CD14-positive monocyte (primary cell): ENCODE measurements at regions not wholly inside any gene's neighbourhood (a gene's known extent, or its start where the extent isn't known, plus 50 kb on each side); places are given as distances from the start of the nearest gene placed in this dataset.

ENCODE experiments used
- DNase-seq, 3 donors: peaks; one replicate each; pipeline ENCODE4 v3.0.0-alpha.2; 2011 to 2022
- H2AFZ ChIP-seq: 2 replicates; pipeline ENCODE4 v1.6.0; 2012; ENCODE audit warnings: mild to moderate bottlenecking, low read depth, low read length, inconsistent platforms; ENCODE audit not compliant: insufficient read depth, poor library complexity, severe bottlenecking
- H3K27ac ChIP-seq, 2 donors: 1 replicate in 1 of 2; 2 replicates in 1 of 2; pipeline ENCODE4 v1.5.1; 2012 to 2013; ENCODE audit warnings: low read length in 2 of 2, control low read depth in 1 of 2, inconsistent platforms in 1 of 2, low read depth in 1 of 2, mild to moderate bottlenecking in 1 of 2
- H3K27me3 ChIP-seq, 2 donors: one replicate each; pipeline versions ENCODE4 v1.6.0 to v1.6.1; 2011 to 2013; ENCODE audit warnings: low read length in 2 of 2; ENCODE audit not compliant: control insufficient read depth in 2 of 2, insufficient read depth in 2 of 2
- H3K36me3 ChIP-seq, 2 donors: replicated peaks in 1 of 2; 1 replicate in 1 of 2; 2 replicates in 1 of 2; pipeline versions ENCODE4 v1.5.1 to v1.6.1; 2012 to 2013; ENCODE audit warnings: low read length in 2 of 2, control low read depth in 1 of 2, inconsistent platforms in 1 of 2, mild to moderate bottlenecking in 1 of 2; ENCODE audit not compliant: insufficient read depth in 2 of 2, control insufficient read depth in 1 of 2
- H3K4me1 ChIP-seq, 2 donors: 1 replicate in 1 of 2; 2 replicates in 1 of 2; pipeline versions ENCODE4 v1.5.1 to v1.6.1; 2012 to 2013; ENCODE audit warnings: low read length in 2 of 2, control low read depth in 1 of 2, inconsistent platforms in 1 of 2, mild to moderate bottlenecking in 1 of 2, moderate library complexity in 1 of 2; ENCODE audit not compliant: insufficient read depth in 2 of 2, control insufficient read depth in 1 of 2
- H3K4me2 ChIP-seq: replicated peaks from 2 replicates; pipeline ENCODE3; 2012; ENCODE audit warnings: low read length, moderate library complexity, mild to moderate bottlenecking; ENCODE audit not compliant: poor library complexity, severe bottlenecking; ENCODE audit errors: extremely low read depth
- H3K4me3 ChIP-seq, 3 experiments: fragments of 200-600 bp in 1 of 3; sonication (generic) in 1 of 3; replicated peaks in 1 of 3; 1 replicate in 2 of 3; 2 replicates in 1 of 3; pipeline ENCODE4 v1.5.1; 2011 to 2013; ENCODE audit warnings: low read length in 3 of 3, mild to moderate bottlenecking in 3 of 3, control low read depth in 2 of 3, low read depth in 2 of 3, inconsistent platforms in 1 of 3, moderate library complexity in 1 of 3
- H3K79me2 ChIP-seq: 2 replicates; pipeline ENCODE4 v1.6.0; 2012; ENCODE audit warnings: mild to moderate bottlenecking, control low read depth, inconsistent platforms, low read length, moderate library complexity; ENCODE audit not compliant: insufficient read depth
- H3K9ac ChIP-seq: 2 replicates; pipeline ENCODE4 v1.6.0; 2017; ENCODE audit warnings: low read length, mild to moderate bottlenecking; ENCODE audit not compliant: insufficient read depth, poor library complexity, severe bottlenecking
- H3K9me3 ChIP-seq, 2 donors: replicated peaks in 1 of 2; 1 replicate in 1 of 2; 2 replicates in 1 of 2; pipeline versions ENCODE4 v1.5.1 to v1.6.1; 2012 to 2013; ENCODE audit warnings: low read length in 2 of 2, control low read depth in 1 of 2; ENCODE audit not compliant: control insufficient read depth in 1 of 2, insufficient read depth in 1 of 2
- H4K20me1 ChIP-seq: 2 replicates; pipeline ENCODE4 v1.6.0; 2012; ENCODE audit warnings: mild to moderate bottlenecking, low read length, control low read depth, moderate library complexity; ENCODE audit not compliant: insufficient read depth
- H3K27ac Mint-ChIP-seq, 7 donors: one replicate each; pipeline ENCODE4 v1.8.0; 2020; ENCODE audit warnings: mild to moderate bottlenecking in 7 of 7, mixed read lengths in 7 of 7, moderate library complexity in 6 of 7, inconsistent platforms in 2 of 7
- H3K27me3 Mint-ChIP-seq, 3 donors: one replicate each; pipeline ENCODE4 v1.8.0; 2021 to 2022; ENCODE audit warnings: low read depth in 3 of 3, mild to moderate bottlenecking in 3 of 3, mixed read lengths in 3 of 3, moderate library complexity in 3 of 3, inconsistent platforms in 1 of 3
- H3K36me3 Mint-ChIP-seq, 2 donors: one replicate each; pipeline ENCODE4 v1.8.0; 2020; ENCODE audit warnings: mixed read lengths in 2 of 2, inconsistent platforms in 1 of 2, mild to moderate bottlenecking in 1 of 2
- H3K4me1 Mint-ChIP-seq: one replicate; pipeline ENCODE4 v1.8.0; 2020; ENCODE audit warnings: mild to moderate bottlenecking, mixed read lengths
- H3K4me3 Mint-ChIP-seq, 2 donors: one replicate each; pipeline ENCODE4 v1.8.0; 2020; ENCODE audit warnings: mild to moderate bottlenecking in 2 of 2, mixed read lengths in 2 of 2, moderate library complexity in 1 of 2
- H3K9me3 Mint-ChIP-seq, 7 donors: one replicate each; pipeline ENCODE4 v1.8.0; 2020 to 2022; ENCODE audit warnings: mixed read lengths in 7 of 7, mild to moderate bottlenecking in 6 of 7, moderate library complexity in 6 of 7, inconsistent platforms in 2 of 7
- WGBS: methylation state at CpG from one replicate; pipeline ENCODE4 v1.1.5; 2013; ENCODE audit warnings: missing lambda C conversion rate; ENCODE audit not compliant: insufficient coverage; 5-methylcytosine and 5-hydroxymethylcytosine counted together
- intact Hi-C, 2 donors: fragments of 100-400 bp; cut with micrococcal nuclease; formaldehyde crosslinking; loops; one replicate each; pipeline versions ENCODE4 v1.15.0 to v1.15.1; 2023
- TF ChIP-seq, protein P1 (sequence below): fragments of 200-600 bp; IDR thresholded peaks from one replicate; pipeline ENCODE4 v1.8.0; 2022; ENCODE audit warnings: antibody characterized with exemption, mild to moderate bottlenecking

DNA sequence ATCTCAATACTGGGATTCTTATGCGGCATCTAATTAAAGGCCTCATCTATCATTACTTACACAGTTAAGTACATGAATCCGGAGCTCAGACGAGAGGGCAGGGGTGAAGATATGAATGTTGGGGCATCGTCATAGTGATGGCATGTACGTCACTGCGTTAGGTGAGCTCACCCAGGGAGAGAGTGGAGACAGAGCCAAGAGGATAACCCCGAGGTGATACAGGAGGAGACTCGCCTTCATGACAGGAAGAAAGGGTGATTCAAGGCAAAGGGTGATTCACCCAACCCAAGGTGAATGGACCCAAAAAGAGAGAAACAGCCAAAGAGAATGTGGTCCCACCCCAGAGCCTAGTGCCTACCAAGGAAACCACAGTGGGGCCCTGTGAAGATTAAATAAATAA is 132.9 kb upstream of the BLID start:
- Mint-ChIP-seq H3K27ac (no peak overlapping the region), H3K4me3 (no peak overlapping the region), H3K36me3 (no peaks in the 10 kb centered on the region), H3K9me3 (no peaks in the 10 kb centered on the region), H3K27me3 (peaks cover 0 to 3% (median 0%) of the 10 kb centered on the region in 3 donors), H3K4me1 (peaks cover 22% of the 10 kb centered on the region)
- Histone ChIP-seq H3K27me3 (no peaks in the 10 kb centered on the region), H3K9ac (no peak overlapping the region), H3K4me3 (no peak overlapping the region), H3K4me1 (peaks cover 26 to 30% of the 10 kb centered on the region in 2 donors), H2AFZ (no peak overlapping the region), H3K9me3 (no peaks in the 10 kb centered on the region), H3K79me2 (no peaks in the 10 kb centered on the region), H3K4me2 (no peak overlapping the region), H3K36me3 (no peaks in the 10 kb centered on the region), H3K27ac (no peak overlapping the region), H4K20me1 (no peaks in the 10 kb centered on the region)
- TF ChIP-seq, protein P1, sequence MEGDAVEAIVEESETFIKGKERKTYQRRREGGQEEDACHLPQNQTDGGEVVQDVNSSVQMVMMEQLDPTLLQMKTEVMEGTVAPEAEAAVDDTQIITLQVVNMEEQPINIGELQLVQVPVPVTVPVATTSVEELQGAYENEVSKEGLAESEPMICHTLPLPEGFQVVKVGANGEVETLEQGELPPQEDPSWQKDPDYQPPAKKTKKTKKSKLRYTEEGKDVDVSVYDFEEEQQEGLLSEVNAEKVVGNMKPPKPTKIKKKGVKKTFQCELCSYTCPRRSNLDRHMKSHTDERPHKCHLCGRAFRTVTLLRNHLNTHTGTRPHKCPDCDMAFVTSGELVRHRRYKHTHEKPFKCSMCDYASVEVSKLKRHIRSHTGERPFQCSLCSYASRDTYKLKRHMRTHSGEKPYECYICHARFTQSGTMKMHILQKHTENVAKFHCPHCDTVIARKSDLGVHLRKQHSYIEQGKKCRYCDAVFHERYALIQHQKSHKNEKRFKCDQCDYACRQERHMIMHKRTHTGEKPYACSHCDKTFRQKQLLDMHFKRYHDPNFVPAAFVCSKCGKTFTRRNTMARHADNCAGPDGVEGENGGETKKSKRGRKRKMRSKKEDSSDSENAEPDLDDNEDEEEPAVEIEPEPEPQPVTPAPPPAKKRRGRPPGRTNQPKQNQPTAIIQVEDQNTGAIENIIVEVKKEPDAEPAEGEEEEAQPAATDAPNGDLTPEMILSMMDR: no peak
- no peak for DNase-seq
- intact Hi-C loops: no loop called here
- 93% methylated on average over 5 of the region's 8 CpGs for WGBS

GRCh38 chr11:122248131-122248530 is 132.1 kb upstream of the BLID start:
- H3K9ac ChIP-seq: no peak overlapping the region
- H4K20me1 ChIP-seq: no peaks in the 10 kb centered on the region
- H3K36me3 ChIP-seq: no peaks in the 10 kb centered on the region
- H3K4me2 ChIP-seq: no peak overlapping the region
- Mint-ChIP-seq H3K27ac (no peak overlapping the region), H3K9me3 (no peaks in the 10 kb centered on the region), H3K27me3 (peaks cover 0 to 3% (median 0%) of the 10 kb centered on the region in 3 donors), H3K36me3 (no peaks in the 10 kb centered on the region), H3K4me3 (no peak overlapping the region), H3K4me1 (peaks cover 16% of the 10 kb centered on the region)
- H3K4me1 ChIP-seq: peaks cover 20 to 25% of the 10 kb centered on the region in 2 donors
- intact Hi-C loops: no loop called here
- H2AFZ ChIP-seq: no peak overlapping the region
- H3K9me3 ChIP-seq: no peaks in the 10 kb centered on the region
- no peak overlapping the region for H3K4me3 ChIP-seq
- TF ChIP-seq, protein P1: no peak
- H3K27me3 ChIP-seq: no peaks in the 10 kb centered on the region
- no peak for DNase-seq
- H3K79me2 ChIP-seq: no peaks in the 10 kb centered on the region
- H3K27ac ChIP-seq: no peak overlapping the region
- WGBS: 82% methylated on average over 4 of the region's 4 CpGs
